ENCODE measurements at regions not wholly inside any gene's neighbourhood (a gene's known extent, or its start where the extent isn't known, plus 50 kb on each side); places are given as distances from the start of the nearest gene placed in this dataset.

- Histone ChIP-seq H3K9me3 (ENCODE audit: control extremely low read depth in 1 of 3, control insufficient read depth in 2 of 3, insufficient read depth in 1 of 3, low read length in 2 of 3) (peaks cover 0 to 4% (median 0%) of the 10 kb centered on the region in 3 donors), H3K27ac (ENCODE audit: low read length in 2 of 2) (no peak overlapping the region), H3K9ac (ENCODE audit: low read length) (no peak overlapping the region), H3K27me3 (replicated peaks in 1 of 4; ENCODE audit: control extremely low read depth in 1 of 4, control insufficient read depth in 3 of 4, insufficient read depth in 4 of 4, low read length in 3 of 4) (peaks cover 0 to 5% (median 0%) of the 10 kb centered on the region in 4 experiments), H3K4me2 (replicated peaks; ENCODE audit: low read depth, low read length, poor library complexity, severe bottlenecking) (no peak overlapping the region), H2AFZ (ENCODE audit: insufficient read depth, low read depth, low read length, poor library complexity, severe bottlenecking) (no peak overlapping the region), H4K20me1 (ENCODE audit: control insufficient read depth, insufficient read depth, low read length, poor library complexity, severe bottlenecking) (no peaks in the 10 kb centered on the region), H3K4me3 (ENCODE audit: control extremely low read depth in 1 of 5, extremely low read depth in 1 of 5, insufficient read depth in 1 of 5, low read depth in 2 of 5, low read length in 4 of 5) (no peak overlapping the region), H3K36me3 (replicated peaks in 1 of 2; ENCODE audit: control extremely low read depth in 1 of 2, control insufficient read depth in 1 of 2, extremely low read depth in 1 of 2, insufficient read depth in 2 of 2, low read length in 1 of 2) (no peaks in the 10 kb centered on the region), H3K79me2 (ENCODE audit: control insufficient read depth, insufficient read depth, low read length) (no peaks in the 10 kb centered on the region), H3K4me1 (ENCODE audit: control insufficient read depth in 2 of 2, insufficient read depth in 2 of 2, low read length in 2 of 2) (no peaks in the 10 kb centered on the region)
- H3K27me3 Mint-ChIP-seq, result peaks cover 42% of the 10 kb centered on the region
- ChIA-PET CTCF (no interaction called here), POLR2A (no interaction called here)
- TF ChIP-seq CTCF (IDR thresholded peaks at IDR 0.05), result no peak
- TF ChIP-seq EZH2 (IDR thresholded peaks at IDR 0.05; ENCODE audit: borderline replicate concordance, insufficient read depth, low read depth, low read length, poor library complexity, severe bottlenecking), result no peak
- H3K27ac Mint-ChIP-seq, result no peak overlapping the region
- WGBS (ENCODE audit: insufficient coverage), result 89% methylated on average over 14 of the region's 17 CpGs
- H3K4me3 Mint-ChIP-seq, result no peak overlapping the region
- ATAC-seq (ENCODE audit: low read depth), result no peak
- intact Hi-C loops (cut with micrococcal nuclease), result no loop called here
- no peaks in the 10 kb centered on the region for H3K9me3 Mint-ChIP-seq (ENCODE audit: insufficient read depth)
- H3K4me1 Mint-ChIP-seq, result no peaks in the 10 kb centered on the region
- no peak for DNase-seq
Observed at GRCh38 chr22:27213766-27214581, 556.6 kb downstream of the MIAT start.

- intact Hi-C loops (cut with micrococcal nuclease), result no loop called here
- no peak overlapping the region for H2AFZ ChIP-seq (ENCODE audit: insufficient read depth, low read depth, low read length, poor library complexity, severe bottlenecking)
- ChIA-PET CTCF (no interaction called here), POLR2A (no interaction called here)
- WGBS (ENCODE audit: insufficient coverage), result 88% methylated on average over 5 of the region's 6 CpGs
- H3K4me3 ChIP-seq (ENCODE audit: control extremely low read depth in 1 of 5, extremely low read depth in 1 of 5, insufficient read depth in 1 of 5, low read depth in 2 of 5, low read length in 4 of 5), result no peak overlapping the region
- H3K79me2 ChIP-seq (ENCODE audit: control insufficient read depth, insufficient read depth, low read length), result no peaks in the 10 kb centered on the region
- no peaks in the 10 kb centered on the region for H4K20me1 ChIP-seq (ENCODE audit: control insufficient read depth, insufficient read depth, low read length, poor library complexity, severe bottlenecking)
- no peak overlapping the region for H3K9ac ChIP-seq (ENCODE audit: low read length)
- no peak overlapping the region for H3K27ac Mint-ChIP-seq
- H3K27me3 ChIP-seq (replicated peaks in 1 of 4; ENCODE audit: control extremely low read depth in 1 of 4, control insufficient read depth in 3 of 4, insufficient read depth in 4 of 4, low read length in 3 of 4), result peaks cover 0 to 7% (median 0%) of the 10 kb centered on the region in 4 experiments
- TF ChIP-seq CTCF (IDR thresholded peaks at IDR 0.05) (no peak), EZH2 (IDR thresholded peaks at IDR 0.05; ENCODE audit: borderline replicate concordance, insufficient read depth, low read depth, low read length, poor library complexity, severe bottlenecking) (no peak)
- H3K4me1 ChIP-seq (ENCODE audit: control insufficient read depth in 2 of 2, insufficient read depth in 2 of 2, low read length in 2 of 2), result no peaks in the 10 kb centered on the region
- H3K27me3 Mint-ChIP-seq, result peaks cover 46% of the 10 kb centered on the region
- H3K27ac ChIP-seq (ENCODE audit: low read length in 2 of 2), result no peak overlapping the region
- no peak overlapping the region for H3K4me3 Mint-ChIP-seq
- no peak for DNase-seq
- H3K9me3 Mint-ChIP-seq (ENCODE audit: insufficient read depth), result no peaks in the 10 kb centered on the region
- H3K4me1 Mint-ChIP-seq, result no peaks in the 10 kb centered on the region
- no peaks in the 10 kb centered on the region for H3K36me3 ChIP-seq (replicated peaks in 1 of 2; ENCODE audit: control extremely low read depth in 1 of 2, control insufficient read depth in 1 of 2, extremely low read depth in 1 of 2, insufficient read depth in 2 of 2, low read length in 1 of 2)
- no peak for ATAC-seq (ENCODE audit: low read depth)
- H3K4me2 ChIP-seq (replicated peaks; ENCODE audit: low read depth, low read length, poor library complexity, severe bottlenecking), result no peak overlapping the region
- H3K9me3 ChIP-seq (ENCODE audit: control extremely low read depth in 1 of 3, control insufficient read depth in 2 of 3, insufficient read depth in 1 of 3, low read length in 2 of 3), result peaks cover 0 to 4% (median 0%) of the 10 kb centered on the region in 3 donors
Observed at GRCh38 chr22:27214691-27215090, 557.3 kb downstream of the MIAT start.
